ENCODE measurements at regions not wholly inside any gene's neighbourhood (a gene's known extent, or its start where the extent isn't known, plus 50 kb on each side); places are given as distances from the start of the nearest gene placed in this dataset.
"Not testable (repeated sequence)": the region's sequence is repeated elsewhere in the genome, so short reads cannot be mapped to it uniquely, and the experiment has no call there.

- Histone ChIP-seq H3K4me1 (ENCODE audit: insufficient read depth, low read length) (no peaks in the 10 kb centered on the region), H3K36me3 (replicated peaks in 1 of 2; ENCODE audit: control insufficient read depth in 1 of 2, insufficient read depth in 2 of 2, low read length in 2 of 2) (no peaks in the 10 kb centered on the region), H3K9me3 (ENCODE audit: low read length) (no peaks in the 10 kb centered on the region), H3K9ac (ENCODE audit: insufficient read depth, low read depth, low read length) (no peak overlapping the region), H3K27ac (ENCODE audit: extremely low read length, insufficient read depth, low read length) (no peak overlapping the region), H2AFZ (ENCODE audit: low read length) (no peak overlapping the region), H3K4me2 (ENCODE audit: low read depth, low read length) (no peak overlapping the region), H3K79me2 (ENCODE audit: insufficient read depth, low read length) (no peaks in the 10 kb centered on the region), H4K20me1 (ENCODE audit: insufficient read depth, low read length) (no peaks in the 10 kb centered on the region), H3K4me3 (replicated peaks in 1 of 3; ENCODE audit: insufficient read depth in 1 of 3, low read depth in 2 of 3, low read length in 3 of 3) (no peak overlapping the region), H3K27me3 (ENCODE audit: control insufficient read depth in 1 of 2, insufficient read depth in 2 of 2, low read length in 2 of 2) (no peaks in the 10 kb centered on the region; a peak in 1 of 5 replicates)
- ChIA-PET POLR2A (no interaction called here), CTCF (ENCODE audit: low intra/inter-chr PET ratio, low total read pairs) (no interaction called here)
- FAIRE-seq (no peak), DNase-seq (ENCODE audit: low spot score) (no peak), ATAC-seq (no peak)
- intact Hi-C loops (cut with micrococcal nuclease; ENCODE audit: unreplicated experiment) (no loop called here), in situ Hi-C loops (cut with HindIII; ENCODE audit: extremely low pct_ligation_motif_present, low pct_unique_long_range_greater_than_20kb) (no loop called here)
- BruUV-seq (replicated peaks) = no TSS peak
- WGBS (ENCODE audit: low lambda C conversion rate) = 21% methylated on average over 6 of the region's 7 CpGs
- no peak for TF ChIP-seq TAF1 (CRISPR knock-in tag; IDR thresholded peaks at IDR 0.05)
- TF ChIP-seq KLF12 (CRISPR knock-in tag; IDR thresholded peaks at IDR 0.05; ENCODE audit: borderline replicate concordance) = no peak
- no peak for TF ChIP-seq BRD4 (CRISPR knock-in tag; IDR thresholded peaks at IDR 0.05)
- TF ChIP-seq SPEN (CRISPR knock-in tag; IDR thresholded peaks at IDR 0.05; ENCODE audit: low read depth) = no peak
- TF ChIP-seq GABPB1 (CRISPR knock-in tag; IDR thresholded peaks at IDR 0.05) = no peak
- no peak for TF ChIP-seq MEIS1 (CRISPR knock-in tag; IDR thresholded peaks at IDR 0.05; ENCODE audit: borderline replicate concordance)
- TF ChIP-seq ZSCAN9 (CRISPR knock-in tag; IDR thresholded peaks at IDR 0.05; ENCODE audit: borderline replicate concordance) = no peak
Observed at GRCh38 chr1:29620631-29621030, 384.3 kb downstream of the PTPRU start.

GRCh38 chr1:29607236-29607635 lies 370.9 kb downstream of the PTPRU start:
- ChIA-PET POLR2A (no interaction called here), CTCF (ENCODE audit: low intra/inter-chr PET ratio, low total read pairs) (no interaction called here)
- Histone ChIP-seq H3K79me2 (ENCODE audit: insufficient read depth, low read length) (no peaks in the 10 kb centered on the region), H3K36me3 (replicated peaks in 1 of 2; ENCODE audit: control insufficient read depth in 1 of 2, insufficient read depth in 2 of 2, low read length in 2 of 2) (no peaks in the 10 kb centered on the region), H3K9ac (ENCODE audit: insufficient read depth, low read depth, low read length) (no peak overlapping the region), H2AFZ (ENCODE audit: low read length) (no peak overlapping the region), H3K27me3 (ENCODE audit: control insufficient read depth in 1 of 2, insufficient read depth in 2 of 2, low read length in 2 of 2) (no peaks in the 10 kb centered on the region), H3K9me3 (ENCODE audit: low read length) (peaks cover 27% of the 10 kb centered on the region), H3K4me2 (ENCODE audit: low read depth, low read length) (no peak overlapping the region), H3K27ac (ENCODE audit: extremely low read length, insufficient read depth, low read length) (no peak overlapping the region), H4K20me1 (ENCODE audit: insufficient read depth, low read length) (no peaks in the 10 kb centered on the region), H3K4me1 (ENCODE audit: insufficient read depth, low read length) (no peaks in the 10 kb centered on the region), H3K4me3 (replicated peaks in 1 of 3; ENCODE audit: insufficient read depth in 1 of 3, low read depth in 2 of 3, low read length in 3 of 3) (no peak overlapping the region)
- no peak for TF ChIP-seq ZNF292 (CRISPR knock-in tag; IDR thresholded peaks at IDR 0.05; ENCODE audit: borderline replicate concordance, low read depth)
- no peak for TF ChIP-seq RFX3 (CRISPR knock-in tag; IDR thresholded peaks at IDR 0.05)
- TF ChIP-seq ZNF597 (CRISPR knock-in tag; IDR thresholded peaks at IDR 0.05) = no peak
- no peak for TF ChIP-seq STAT6 (CRISPR knock-in tag; IDR thresholded peaks at IDR 0.05; ENCODE audit: borderline replicate concordance)
- no peak for ATAC-seq
- BruUV-seq (replicated peaks) = no TSS peak
- intact Hi-C loops (cut with micrococcal nuclease; ENCODE audit: unreplicated experiment) = no loop called here
- FAIRE-seq = no peak
- no peak for DNase-seq (ENCODE audit: low spot score)
- in situ Hi-C loops (cut with HindIII; ENCODE audit: extremely low pct_ligation_motif_present, low pct_unique_long_range_greater_than_20kb) = no loop called here

- POLR2A ChIA-PET; H3K4me2 ChIP-seq (ENCODE audit: low read depth, low read length); intact Hi-C loops (cut with micrococcal nuclease; ENCODE audit: unreplicated experiment); DNase-seq (ENCODE audit: low spot score); CTCF ChIA-PET (ENCODE audit: low intra/inter-chr PET ratio, low total read pairs); BruUV-seq (replicated peaks); H3K9ac ChIP-seq (ENCODE audit: insufficient read depth, low read depth, low read length); H3K4me1 ChIP-seq (ENCODE audit: insufficient read depth, low read length); H3K36me3 ChIP-seq (replicated peaks in 1 of 2; ENCODE audit: control insufficient read depth in 1 of 2, insufficient read depth in 2 of 2, low read length in 2 of 2); H2AFZ ChIP-seq (ENCODE audit: low read length); in situ Hi-C loops (cut with HindIII; ENCODE audit: extremely low pct_ligation_motif_present, low pct_unique_long_range_greater_than_20kb); FAIRE-seq; H3K27ac ChIP-seq (ENCODE audit: extremely low read length, insufficient read depth, low read length); H3K79me2 ChIP-seq (ENCODE audit: insufficient read depth, low read length); ATAC-seq; H4K20me1 ChIP-seq (ENCODE audit: insufficient read depth, low read length); H3K27me3 ChIP-seq (ENCODE audit: control insufficient read depth in 1 of 2, insufficient read depth in 2 of 2, low read length in 2 of 2); H3K4me3 ChIP-seq (replicated peaks in 1 of 3; ENCODE audit: insufficient read depth in 1 of 3, low read depth in 2 of 3, low read length in 3 of 3): not testable (repeated sequence)
- 41% methylated on average over 7 of the region's 7 CpGs for WGBS (ENCODE audit: low lambda C conversion rate)
- H3K9me3 ChIP-seq (ENCODE audit: low read length) = peaks cover 27% of the 10 kb centered on the region
Observed at GRCh38 chr1:29604796-29605195, 368.5 kb downstream of the PTPRU start.
